GM12891 (cell line): ENCODE measurements at regions not wholly inside any gene's neighbourhood (a gene's known extent, or its start where the extent isn't known, plus 50 kb on each side); places are given as distances from the start of the nearest gene placed in this dataset.

Experiments
- POLR2A ChIP-seq: IDR thresholded peaks from 2 replicates; pipeline ENCODE4 v1.6.1; 2011; ENCODE audit warnings: low read depth, low read length, control low read depth
- POLR2AphosphoS5 ChIP-seq: IDR thresholded peaks from 2 replicates; pipeline ENCODE4 v1.6.1; 2011; ENCODE audit warnings: low read depth, low read length, control low read depth

DNA sequence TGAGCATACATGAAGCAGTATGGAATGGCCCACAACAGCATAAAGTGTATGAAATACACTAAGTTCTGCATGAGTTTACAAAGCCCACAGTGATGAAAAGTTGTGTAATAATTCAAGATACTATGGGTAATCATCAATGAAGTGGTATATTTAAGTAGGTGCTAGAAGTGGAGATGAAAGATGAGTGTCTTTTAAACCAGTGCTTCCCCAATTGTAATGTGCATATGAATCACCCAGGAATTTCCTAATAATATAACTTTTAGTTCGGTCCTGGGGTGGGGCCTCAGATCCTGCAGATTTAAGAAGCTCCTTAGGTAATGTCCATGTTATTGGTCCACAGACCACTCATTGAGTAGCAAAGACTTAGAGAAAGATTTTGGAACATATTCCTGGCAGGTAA is 184.9 kb downstream of the DUSP10 start:
- TF ChIP-seq POLR2A, result no peak
- TF ChIP-seq POLR2AphosphoS5, result no peak
